ENCODE measurements at regions not wholly inside any gene's neighbourhood (a gene's known extent, or its start where the extent isn't known, plus 50 kb on each side); places are given as distances from the start of the nearest gene placed in this dataset.

GRCh38 chr4:158996669-158997074, 106.2 kb upstream of the RAPGEF2 start:
- no peak for TF ChIP-seq CTCF (IDR thresholded peaks at IDR 0.05; ENCODE audit: extremely low read depth, missing control alignments)
- no peak for DNase-seq (ENCODE audit: low spot score)

GRCh38 chr4:158997660-158998349, 105.1 kb upstream of the RAPGEF2 start:
- DNase-seq (ENCODE audit: low spot score), result no peak
- no peak for TF ChIP-seq CTCF (IDR thresholded peaks at IDR 0.05; ENCODE audit: extremely low read depth, missing control alignments)

GRCh38 chr4:158998624-158999023, 104.3 kb upstream of the RAPGEF2 start:
- no peak for DNase-seq (ENCODE audit: low spot score)
- no peak for TF ChIP-seq CTCF (IDR thresholded peaks at IDR 0.05; ENCODE audit: extremely low read depth, missing control alignments)

GRCh38 chr4:158999166-158999682, 103.7 kb upstream of the RAPGEF2 start:
- no peak for TF ChIP-seq CTCF (IDR thresholded peaks at IDR 0.05; ENCODE audit: extremely low read depth, missing control alignments)
- no peak for DNase-seq (ENCODE audit: low spot score)

- no peak for DNase-seq (ENCODE audit: low spot score)
- no peak for TF ChIP-seq CTCF (IDR thresholded peaks at IDR 0.05; ENCODE audit: extremely low read depth, missing control alignments)
Measured at GRCh38 chr4:158999849-159000248, 103.0 kb upstream of the RAPGEF2 start.

- no peak for DNase-seq (ENCODE audit: low spot score)
- no peak for TF ChIP-seq CTCF (IDR thresholded peaks at IDR 0.05; ENCODE audit: extremely low read depth, missing control alignments)
Measured at GRCh38 chr4:159002950-159003349, 99.9 kb upstream of the RAPGEF2 start.

- no peak for TF ChIP-seq CTCF (IDR thresholded peaks at IDR 0.05; ENCODE audit: extremely low read depth, missing control alignments)
- DNase-seq (ENCODE audit: low spot score), result no peak
Measured at GRCh38 chr4:159003420-159004253, 99.2 kb upstream of the RAPGEF2 start.

Data from GM20000 (cell line).